AG09309 (cell line): ENCODE measurements at regions not wholly inside any gene's neighbourhood (a gene's known extent, or its start where the extent isn't known, plus 50 kb on each side); places are given as distances from the start of the nearest gene placed in this dataset.

Experiments used
- DNase-seq: peaks from one replicate; pipeline ENCODE4 v3.0.0-alpha.2; 2010; ENCODE audit warnings: low read depth
- H3K4me3 ChIP-seq: 2 replicates; pipeline ENCODE4 v1.5.1; 2011; ENCODE audit warnings: mild to moderate bottlenecking, low read depth, low read length, moderate library complexity; ENCODE audit not compliant: control insufficient read depth
- TF ChIP-seq, protein P1 (sequence below): IDR thresholded peaks from 2 replicates; pipeline ENCODE4 v1.5.1; 2011; ENCODE audit warnings: mild to moderate bottlenecking, low read depth, low read length, inconsistent platforms; ENCODE audit not compliant: insufficient read depth, control insufficient read depth; ENCODE audit errors: missing control alignments

DNA sequence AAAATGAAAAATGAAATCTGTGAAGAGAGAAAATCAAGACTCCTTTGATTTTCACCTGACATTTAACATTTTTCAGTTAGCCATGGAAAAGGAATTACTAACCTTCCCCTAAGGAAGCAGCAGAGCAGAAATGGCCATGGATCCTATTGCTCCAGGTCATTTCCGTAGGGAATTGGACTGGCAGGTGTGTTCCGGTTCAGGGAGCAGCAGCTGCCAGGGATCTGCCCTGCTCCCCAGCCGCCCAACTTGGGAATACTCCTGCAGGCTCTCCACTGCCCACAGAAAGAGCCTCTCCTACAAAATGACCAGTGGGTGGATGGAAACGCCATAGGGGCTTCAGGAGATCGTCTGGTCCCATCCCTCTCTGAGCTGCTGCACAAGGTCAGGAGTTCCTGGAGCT is 86.0 kb upstream of the MAPK4 start:
- no peak for DNase-seq
- TF ChIP-seq, protein P1, sequence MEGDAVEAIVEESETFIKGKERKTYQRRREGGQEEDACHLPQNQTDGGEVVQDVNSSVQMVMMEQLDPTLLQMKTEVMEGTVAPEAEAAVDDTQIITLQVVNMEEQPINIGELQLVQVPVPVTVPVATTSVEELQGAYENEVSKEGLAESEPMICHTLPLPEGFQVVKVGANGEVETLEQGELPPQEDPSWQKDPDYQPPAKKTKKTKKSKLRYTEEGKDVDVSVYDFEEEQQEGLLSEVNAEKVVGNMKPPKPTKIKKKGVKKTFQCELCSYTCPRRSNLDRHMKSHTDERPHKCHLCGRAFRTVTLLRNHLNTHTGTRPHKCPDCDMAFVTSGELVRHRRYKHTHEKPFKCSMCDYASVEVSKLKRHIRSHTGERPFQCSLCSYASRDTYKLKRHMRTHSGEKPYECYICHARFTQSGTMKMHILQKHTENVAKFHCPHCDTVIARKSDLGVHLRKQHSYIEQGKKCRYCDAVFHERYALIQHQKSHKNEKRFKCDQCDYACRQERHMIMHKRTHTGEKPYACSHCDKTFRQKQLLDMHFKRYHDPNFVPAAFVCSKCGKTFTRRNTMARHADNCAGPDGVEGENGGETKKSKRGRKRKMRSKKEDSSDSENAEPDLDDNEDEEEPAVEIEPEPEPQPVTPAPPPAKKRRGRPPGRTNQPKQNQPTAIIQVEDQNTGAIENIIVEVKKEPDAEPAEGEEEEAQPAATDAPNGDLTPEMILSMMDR: no peak
- no peak overlapping the region for H3K4me3 ChIP-seq

DNA sequence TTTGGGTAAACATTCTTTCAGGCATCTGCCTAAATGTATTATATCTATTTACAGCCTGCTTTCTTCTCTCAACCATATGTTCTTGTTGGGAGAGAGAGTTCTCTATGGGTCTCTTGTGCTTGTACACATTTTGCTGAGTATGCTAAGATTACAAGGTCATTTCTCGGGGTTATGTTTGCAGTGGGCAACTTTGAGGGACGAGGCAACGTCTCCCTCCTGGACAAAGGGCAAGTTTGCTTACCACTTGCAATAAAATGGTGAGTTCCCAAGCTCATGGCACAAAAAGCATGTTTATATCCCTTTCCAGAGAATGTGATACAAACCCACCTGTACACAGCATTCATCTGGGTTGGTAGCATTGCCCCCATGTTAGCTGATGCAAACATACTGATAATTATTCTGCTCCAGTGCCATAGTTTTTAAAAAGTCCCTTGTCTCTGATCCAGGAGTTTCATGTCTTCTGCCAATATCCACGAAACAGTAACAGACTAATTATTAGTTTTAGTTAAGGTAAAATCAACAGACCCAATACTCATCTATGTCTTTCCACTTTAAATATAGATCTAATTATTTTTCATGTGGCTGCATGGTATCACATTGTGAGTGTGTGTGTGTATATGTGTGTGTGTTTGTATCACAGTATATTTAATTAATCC is 84.2 kb upstream of the MAPK4 start:
- no peak for DNase-seq
- no peak overlapping the region for H3K4me3 ChIP-seq
- TF ChIP-seq, protein P1: no peak

DNA sequence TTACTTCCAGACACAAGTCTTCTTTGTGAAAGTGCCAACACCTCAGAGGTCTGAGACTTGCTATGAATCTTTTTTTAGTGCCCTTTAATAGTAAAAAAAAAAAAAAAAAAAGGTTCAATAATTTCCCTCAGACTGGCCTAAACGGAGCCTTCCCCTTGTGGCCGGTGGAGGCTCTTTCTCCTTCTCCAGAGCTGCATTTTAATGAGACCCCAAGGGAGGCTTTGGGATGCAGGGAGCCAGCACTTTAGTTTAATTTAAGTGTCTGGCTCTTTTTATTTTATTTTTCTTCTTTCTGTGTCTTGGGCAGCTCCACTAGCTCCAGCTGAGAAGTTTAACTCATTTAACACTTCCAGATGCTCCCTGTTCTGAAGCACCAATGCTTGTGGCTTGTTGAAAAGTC is 67.8 kb upstream of the MAPK4 start:
- no peak for DNase-seq
- TF ChIP-seq, protein P1: no peak
- H3K4me3 ChIP-seq: no peak overlapping the region

DNA sequence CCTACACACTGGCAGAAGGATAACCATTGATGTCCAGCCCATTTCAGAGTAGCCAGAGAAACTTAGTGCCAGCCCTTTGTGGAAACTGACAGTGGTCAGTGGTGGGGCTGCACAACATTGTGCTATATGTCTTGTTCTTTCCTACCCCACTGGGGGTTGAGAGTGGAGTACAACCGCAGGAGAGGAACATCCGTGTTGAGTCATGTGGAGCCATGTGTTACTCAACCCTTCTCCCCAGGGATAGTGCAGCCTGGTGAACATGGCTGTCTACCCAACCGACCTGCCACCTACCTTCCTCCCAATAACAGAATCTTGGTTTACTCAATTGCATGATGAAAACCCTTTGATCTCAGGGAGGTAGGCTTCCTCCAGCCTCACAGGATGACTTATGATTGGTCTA is 65.3 kb upstream of the MAPK4 start:
- TF ChIP-seq, protein P1: no peak
- no peak overlapping the region for H3K4me3 ChIP-seq
- no peak for DNase-seq

DNA sequence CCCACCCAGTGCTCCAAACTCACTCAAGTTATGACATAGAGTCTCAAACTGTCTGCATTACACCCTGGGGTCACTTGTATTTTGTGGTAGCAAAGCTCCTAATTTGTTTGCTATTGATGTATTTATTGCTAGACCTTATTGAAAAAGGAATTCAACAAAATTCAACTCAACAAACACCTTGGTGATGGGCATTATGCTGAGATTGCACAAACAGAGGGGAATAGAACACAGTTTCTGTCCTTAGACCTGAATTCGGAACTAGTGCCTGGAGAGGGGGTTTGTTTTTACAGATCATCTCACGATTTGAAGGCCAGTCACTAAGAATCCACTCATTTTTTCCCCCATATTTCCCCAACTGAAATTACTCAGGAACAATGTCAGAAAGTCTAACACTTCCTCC is 53.5 kb upstream of the MAPK4 start:
- TF ChIP-seq, protein P1: no peak
- no peak overlapping the region for H3K4me3 ChIP-seq
- DNase-seq: no peak

DNA sequence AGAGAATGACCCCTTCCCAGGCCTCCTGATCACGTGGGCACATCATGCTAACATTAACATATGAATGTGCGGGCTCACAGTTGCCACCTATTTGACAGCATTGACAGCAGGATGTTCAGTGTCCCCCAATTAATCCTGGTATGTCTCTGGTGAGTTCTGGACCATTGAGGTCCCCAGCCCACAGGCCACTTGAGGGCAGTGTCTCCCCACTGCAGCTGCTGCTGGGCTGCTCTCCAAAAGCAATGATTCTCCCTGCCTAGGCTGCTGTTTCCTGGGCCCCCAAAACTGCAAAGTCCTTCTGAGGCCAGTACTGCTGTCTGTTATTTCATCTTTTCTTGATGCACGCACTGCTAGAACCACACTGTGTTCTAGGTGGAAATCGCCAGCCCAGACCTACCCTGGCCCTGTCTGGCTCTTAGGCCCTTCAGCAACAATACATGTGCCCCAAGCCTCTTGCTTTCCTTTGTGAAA is 52.7 kb upstream of the MAPK4 start:
- no peak overlapping the region for H3K4me3 ChIP-seq
- no peak for DNase-seq
- TF ChIP-seq, protein P1: peak; percentile 23
